ENCODE measurements at regions not wholly inside any gene's neighbourhood (a gene's known extent, or its start where the extent isn't known, plus 50 kb on each side); places are given as distances from the start of the nearest gene placed in this dataset.

- Histone ChIP-seq H3K4me2 (ENCODE audit: low read length) (no peak overlapping the region), H3K4me3 (ENCODE audit: insufficient read depth, low read depth, low read length) (no peak overlapping the region), H4K20me1 (ENCODE audit: insufficient read depth, low read length) (no peaks in the 10 kb centered on the region), H3K9ac (ENCODE audit: low read length) (no peak overlapping the region), H3K4me1 (ENCODE audit: insufficient read depth, low read length) (no peaks in the 10 kb centered on the region), H3K79me2 (ENCODE audit: insufficient read depth, low read length) (no peaks in the 10 kb centered on the region), H3K27ac (ENCODE audit: low read depth, low read length) (no peak overlapping the region), H3K36me3 (ENCODE audit: insufficient read depth, low read length) (no peaks in the 10 kb centered on the region), H3K9me3 (ENCODE audit: insufficient read depth, low read depth, low read length) (no peaks in the 10 kb centered on the region), H3K27me3 (ENCODE audit: insufficient read depth, low read length) (no peaks in the 10 kb centered on the region), H2AFZ (ENCODE audit: low read depth, low read length) (no peak overlapping the region)
- H3K4me3 Mint-ChIP-seq (ENCODE audit: unreplicated experiment), result no peak overlapping the region
- no peak overlapping the region for H3K27ac Mint-ChIP-seq (ENCODE audit: unreplicated experiment)
- H3K4me1 Mint-ChIP-seq (ENCODE audit: low read depth, unreplicated experiment), result peaks cover 4% of the 10 kb centered on the region
- no peaks in the 10 kb centered on the region for H3K36me3 Mint-ChIP-seq (ENCODE audit: low read depth, unreplicated experiment)
- TF ChIP-seq EZH2 (IDR thresholded peaks at IDR 0.05; ENCODE audit: insufficient read depth, low read length) (no peak), CTCF (IDR thresholded peaks at IDR 0.05; ENCODE audit: insufficient read depth, low read depth, low read length) (no peak)
- no peaks in the 10 kb centered on the region for H3K9me3 Mint-ChIP-seq (ENCODE audit: unreplicated experiment)
- peaks cover 55% of the 10 kb centered on the region for H3K27me3 Mint-ChIP-seq (ENCODE audit: low read depth, unreplicated experiment)
- FAIRE-seq, result no peak
- no peak for DNase-seq (ENCODE audit: low read depth)
Measured at GRCh38 chr6:170011204-170012036, 260.0 kb downstream of the ERMARD start.

DNA sequence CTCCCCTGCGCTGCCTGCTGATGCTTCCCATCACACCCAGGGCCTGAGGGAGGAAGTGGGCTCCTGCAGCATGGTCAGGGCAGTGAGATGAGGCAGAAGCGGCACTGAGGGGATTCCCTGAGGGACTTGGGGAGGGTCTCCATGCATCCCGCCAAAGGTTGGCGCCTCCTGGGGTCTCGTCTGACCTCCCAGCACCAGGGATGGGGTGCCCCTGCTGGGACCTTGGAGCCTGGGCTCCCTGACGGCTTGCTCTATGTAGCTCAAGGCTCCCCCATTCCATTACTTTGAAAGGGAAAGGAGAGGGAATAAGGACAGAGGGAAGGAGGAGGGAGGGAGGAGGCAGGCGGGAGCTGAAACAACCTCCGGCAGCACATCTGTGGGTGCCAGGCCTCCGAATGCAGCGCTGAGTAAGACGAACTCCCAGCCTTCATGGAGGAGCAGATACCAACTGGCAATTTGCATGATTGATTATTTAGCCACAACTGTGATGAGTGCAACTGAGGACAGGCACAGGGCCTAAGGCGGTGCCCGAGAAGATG lies 259.3 kb downstream of the ERMARD start:
- H2AFZ ChIP-seq (ENCODE audit: low read depth, low read length), result no peak overlapping the region
- no peaks in the 10 kb centered on the region for H3K4me1 ChIP-seq (ENCODE audit: insufficient read depth, low read length)
- TF ChIP-seq CTCF (IDR thresholded peaks at IDR 0.05; ENCODE audit: insufficient read depth, low read depth, low read length), result no peak
- TF ChIP-seq EZH2 (IDR thresholded peaks at IDR 0.05; ENCODE audit: insufficient read depth, low read length), result no peak
- peaks cover 4% of the 10 kb centered on the region for H3K4me1 Mint-ChIP-seq (ENCODE audit: low read depth, unreplicated experiment)
- H3K27ac Mint-ChIP-seq (ENCODE audit: unreplicated experiment), result no peak overlapping the region
- no peak overlapping the region for H3K27ac ChIP-seq (ENCODE audit: low read depth, low read length)
- no peak overlapping the region for H3K4me3 Mint-ChIP-seq (ENCODE audit: unreplicated experiment)
- H3K4me3 ChIP-seq (ENCODE audit: insufficient read depth, low read depth, low read length), result no peak overlapping the region
- no peaks in the 10 kb centered on the region for H4K20me1 ChIP-seq (ENCODE audit: insufficient read depth, low read length)
- H3K9ac ChIP-seq (ENCODE audit: low read length), result no peak overlapping the region
- no peaks in the 10 kb centered on the region for H3K9me3 Mint-ChIP-seq (ENCODE audit: unreplicated experiment)
- no peak for FAIRE-seq
- no peaks in the 10 kb centered on the region for H3K36me3 Mint-ChIP-seq (ENCODE audit: low read depth, unreplicated experiment)
- H3K27me3 ChIP-seq (ENCODE audit: insufficient read depth, low read length), result no peaks in the 10 kb centered on the region
- H3K79me2 ChIP-seq (ENCODE audit: insufficient read depth, low read length), result no peaks in the 10 kb centered on the region
- DNase-seq (ENCODE audit: low read depth), result no peak
- no peaks in the 10 kb centered on the region for H3K9me3 ChIP-seq (ENCODE audit: insufficient read depth, low read depth, low read length)
- peaks cover 58% of the 10 kb centered on the region for H3K27me3 Mint-ChIP-seq (ENCODE audit: low read depth, unreplicated experiment)
- no peak overlapping the region for H3K4me2 ChIP-seq (ENCODE audit: low read length)
- no peaks in the 10 kb centered on the region for H3K36me3 ChIP-seq (ENCODE audit: insufficient read depth, low read length)

DNA sequence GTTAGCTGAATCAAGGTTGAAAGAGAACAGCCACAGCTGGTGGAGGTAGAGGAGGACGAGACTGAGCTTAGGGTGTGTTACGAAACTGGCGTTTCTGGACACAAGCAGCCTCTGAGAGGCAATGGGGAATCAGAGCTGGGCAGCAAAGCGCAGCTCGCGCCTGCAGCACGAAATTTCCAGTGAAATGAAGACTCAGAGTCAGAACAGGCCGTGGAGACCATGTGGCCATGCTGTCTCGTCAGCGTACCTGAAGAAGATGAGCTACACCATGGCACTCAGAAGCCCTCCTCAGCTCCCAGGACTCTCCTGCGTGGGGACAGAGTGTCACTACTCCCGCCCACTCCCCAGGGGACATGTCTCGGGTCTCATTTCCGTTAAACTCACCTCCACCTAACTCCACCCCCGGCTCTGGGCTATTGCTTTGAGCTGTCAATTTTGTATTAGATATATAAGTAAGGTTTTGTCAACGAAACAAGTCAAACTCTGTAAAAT lies 256.9 kb downstream of the ERMARD start:
- Histone ChIP-seq H3K36me3 (ENCODE audit: insufficient read depth, low read length) (no peaks in the 10 kb centered on the region), H3K4me1 (ENCODE audit: insufficient read depth, low read length) (no peaks in the 10 kb centered on the region), H2AFZ (ENCODE audit: low read depth, low read length) (no peak overlapping the region), H3K27ac (ENCODE audit: low read depth, low read length) (no peak overlapping the region), H4K20me1 (ENCODE audit: insufficient read depth, low read length) (no peaks in the 10 kb centered on the region), H3K4me2 (ENCODE audit: low read length) (no peak overlapping the region), H3K9me3 (ENCODE audit: insufficient read depth, low read depth, low read length) (peaks cover 4% of the 10 kb centered on the region), H3K79me2 (ENCODE audit: insufficient read depth, low read length) (no peaks in the 10 kb centered on the region), H3K27me3 (ENCODE audit: insufficient read depth, low read length) (no peaks in the 10 kb centered on the region), H3K4me3 (ENCODE audit: insufficient read depth, low read depth, low read length) (no peak overlapping the region), H3K9ac (ENCODE audit: low read length) (no peak overlapping the region)
- peaks cover 15% of the 10 kb centered on the region for H3K9me3 Mint-ChIP-seq (ENCODE audit: unreplicated experiment)
- no peaks in the 10 kb centered on the region for H3K36me3 Mint-ChIP-seq (ENCODE audit: low read depth, unreplicated experiment)
- DNase-seq (ENCODE audit: low read depth) (no peak), FAIRE-seq (no peak)
- H3K27me3 Mint-ChIP-seq (ENCODE audit: low read depth, unreplicated experiment), result peaks cover 49% of the 10 kb centered on the region
- no peak overlapping the region for H3K27ac Mint-ChIP-seq (ENCODE audit: unreplicated experiment)
- H3K4me3 Mint-ChIP-seq (ENCODE audit: unreplicated experiment), result no peak overlapping the region
- TF ChIP-seq EZH2 (IDR thresholded peaks at IDR 0.05; ENCODE audit: insufficient read depth, low read length) (no peak), CTCF (IDR thresholded peaks at IDR 0.05; ENCODE audit: insufficient read depth, low read depth, low read length) (no peak)
- H3K4me1 Mint-ChIP-seq (ENCODE audit: low read depth, unreplicated experiment), result peaks cover 4% of the 10 kb centered on the region

Measured in astrocyte (in vitro differentiated cells and primary cell).